Mammary epithelial cell (primary cell): ENCODE measurements at regions not wholly inside any gene's neighbourhood (a gene's known extent, or its start where the extent isn't known, plus 50 kb on each side); places are given as distances from the start of the nearest gene placed in this dataset.

Experiments used
- EZH2 ChIP-seq: IDR thresholded peaks from 2 replicates; pipeline ENCODE4 v1.6.1; 2012; ENCODE audit warnings: low read length, inconsistent platforms, borderline replicate concordance
- TF ChIP-seq, protein P1 (sequence below), 2 donors: IDR thresholded peaks in 1 of 2; conservative IDR thresholded peaks in 1 of 2; 2 replicates each; pipeline ENCODE4 v1.5.1; 2011 to 2012; ENCODE audit warnings: inconsistent platforms in 2 of 2, low read length in 2 of 2, mild to moderate bottlenecking in 2 of 2, control low read depth in 1 of 2, low read depth in 1 of 2; ENCODE audit not compliant: insufficient read depth in 1 of 2; ENCODE audit errors: extremely low read depth in 1 of 2

DNA sequence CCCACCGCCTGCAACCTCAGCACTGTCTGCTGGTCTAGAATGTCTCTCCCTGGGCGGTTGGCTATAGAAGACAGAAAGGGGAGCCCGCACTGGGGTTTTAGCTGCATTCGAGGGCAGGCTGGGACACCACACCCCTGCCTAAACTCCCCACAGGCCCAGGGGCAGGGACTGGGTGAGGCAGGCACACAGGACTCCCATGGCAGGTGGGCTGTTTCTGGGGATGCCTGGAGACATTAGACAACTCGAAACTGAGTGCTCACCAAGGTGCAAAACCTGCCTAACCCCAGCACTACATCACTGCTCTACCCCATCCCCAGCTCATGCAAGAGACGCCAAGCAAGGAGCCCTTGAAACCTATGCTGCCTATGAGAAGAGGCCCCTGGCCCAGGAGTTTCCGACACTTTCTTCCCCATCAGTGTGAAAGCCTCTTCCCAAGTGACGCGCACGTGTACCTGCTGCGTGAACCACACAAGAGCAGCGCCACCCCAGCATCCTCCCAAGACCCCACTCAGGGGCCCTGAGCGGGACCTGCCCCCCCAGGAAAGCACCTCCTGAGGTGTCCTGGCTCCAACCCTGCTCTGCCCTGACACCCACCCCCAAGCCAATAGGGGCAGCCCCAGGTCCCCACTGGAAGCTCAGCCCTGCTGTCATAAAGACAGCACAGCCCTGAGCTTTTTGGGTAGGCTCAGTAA lies 121.2 kb downstream of the TUBA3C start:
- TF ChIP-seq, protein P1, sequence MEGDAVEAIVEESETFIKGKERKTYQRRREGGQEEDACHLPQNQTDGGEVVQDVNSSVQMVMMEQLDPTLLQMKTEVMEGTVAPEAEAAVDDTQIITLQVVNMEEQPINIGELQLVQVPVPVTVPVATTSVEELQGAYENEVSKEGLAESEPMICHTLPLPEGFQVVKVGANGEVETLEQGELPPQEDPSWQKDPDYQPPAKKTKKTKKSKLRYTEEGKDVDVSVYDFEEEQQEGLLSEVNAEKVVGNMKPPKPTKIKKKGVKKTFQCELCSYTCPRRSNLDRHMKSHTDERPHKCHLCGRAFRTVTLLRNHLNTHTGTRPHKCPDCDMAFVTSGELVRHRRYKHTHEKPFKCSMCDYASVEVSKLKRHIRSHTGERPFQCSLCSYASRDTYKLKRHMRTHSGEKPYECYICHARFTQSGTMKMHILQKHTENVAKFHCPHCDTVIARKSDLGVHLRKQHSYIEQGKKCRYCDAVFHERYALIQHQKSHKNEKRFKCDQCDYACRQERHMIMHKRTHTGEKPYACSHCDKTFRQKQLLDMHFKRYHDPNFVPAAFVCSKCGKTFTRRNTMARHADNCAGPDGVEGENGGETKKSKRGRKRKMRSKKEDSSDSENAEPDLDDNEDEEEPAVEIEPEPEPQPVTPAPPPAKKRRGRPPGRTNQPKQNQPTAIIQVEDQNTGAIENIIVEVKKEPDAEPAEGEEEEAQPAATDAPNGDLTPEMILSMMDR (conservative IDR thresholded peaks at IDR 0.05 in 1 of 2, IDR thresholded peaks at IDR 0.05 in 1 of 2; ENCODE audit: extremely low read depth in 1 of 2, insufficient read depth in 1 of 2, low read depth in 1 of 2, low read length in 2 of 2): no peak
- TF ChIP-seq EZH2: no peak
